ENCODE measurements at regions not wholly inside any gene's neighbourhood (a gene's known extent, or its start where the extent isn't known, plus 50 kb on each side); places are given as distances from the start of the nearest gene placed in this dataset.

- H2AFZ ChIP-seq (ENCODE audit: low read length) = no peak overlapping the region
- 83% methylated on average over 3 of the region's 3 CpGs; no CpG with 5 or more reads in 1 of the 2 experiments for WGBS, 2 experiments (ENCODE audit: extremely low coverage in 1 of 2, insufficient coverage in 1 of 2, insufficient read length in 1 of 2, insufficient replicate concordance in 2 of 2, low coverage in 1 of 2, low lambda C conversion rate in 2 of 2, missing lambda C conversion rate in 1 of 2)
- H3K4me1 ChIP-seq (replicated peaks in 1 of 4; ENCODE audit: control insufficient read depth in 3 of 4, insufficient read depth in 4 of 4, low read length in 3 of 4) = no peaks in the 10 kb centered on the region
- no peak overlapping the region for H3K23ac ChIP-seq (ENCODE audit: insufficient read length)
- no peak overlapping the region for H3K4me2 ChIP-seq (ENCODE audit: insufficient read depth in 1 of 2, low read depth in 2 of 2, low read length in 2 of 2)
- no peak overlapping the region for H2BK120ac ChIP-seq (replicated peaks; ENCODE audit: low read depth, low read length)
- H3K27me3 ChIP-seq (replicated peaks in 1 of 4; ENCODE audit: control insufficient read depth in 3 of 4, extremely low read depth in 1 of 4, insufficient read depth in 3 of 4, low read length in 3 of 4) = no peaks in the 10 kb centered on the region; a peak in 2 of 7 replicates
- H4K8ac ChIP-seq (ENCODE audit: extremely low read depth, insufficient read depth, low read length) = no peak overlapping the region
- H3K9me3 ChIP-seq (ENCODE audit: insufficient read depth in 2 of 2, low read depth in 1 of 2, low read length in 1 of 2) = no peaks in the 10 kb centered on the region
- no peak overlapping the region for H2BK12ac ChIP-seq (ENCODE audit: low read depth, low read length)
- H3K4me3 ChIP-seq (ENCODE audit: extremely low read depth in 1 of 4, insufficient read depth in 2 of 4, low read depth in 3 of 4, low read length in 4 of 4) = no peak overlapping the region
- no peak overlapping the region for H2BK5ac ChIP-seq (ENCODE audit: low read depth, low read length)
- H3K56ac ChIP-seq (replicated peaks; ENCODE audit: insufficient read length, low read depth, low read length) = no peak overlapping the region
- H2AK5ac ChIP-seq (ENCODE audit: low read depth, low read length) = no peak overlapping the region
- no peak for DNase-seq (ENCODE audit: low read depth in 1 of 2, low spot score in 2 of 2)
- TF ChIP-seq RBBP5 (IDR thresholded peaks at IDR 0.05; ENCODE audit: borderline replicate concordance, low read depth, low read length) (no peak), POU5F1 (IDR thresholded peaks at IDR 0.05; ENCODE audit: low read depth, low read length) (no peak), SP4 (IDR thresholded peaks at IDR 0.05; ENCODE audit: low read length) (no peak), GABPA (IDR thresholded peaks at IDR 0.05; ENCODE audit: borderline replicate concordance, insufficient read depth, low read length) (no peak), KDM5A (IDR thresholded peaks at IDR 0.05; ENCODE audit: low read length) (no peak), TAF1 (IDR thresholded peaks at IDR 0.05; ENCODE audit: low read depth, low read length) (no peak), CREB1 (IDR thresholded peaks at IDR 0.05) (no peak), RNF2 (IDR thresholded peaks at IDR 0.05; ENCODE audit: borderline replicate concordance, low read depth, low read length, missing control alignments, poor library complexity, severe bottlenecking) (no peak), SIRT6 (IDR thresholded peaks at IDR 0.05; ENCODE audit: low read length) (no peak), RAD21 (IDR thresholded peaks at IDR 0.05 in 1 of 2, conservative IDR thresholded peaks at IDR 0.05 in 1 of 2; ENCODE audit: low read depth in 2 of 2, low read length in 2 of 2) (no peak), USF2 (IDR thresholded peaks at IDR 0.05; ENCODE audit: low read length) (no peak), KDM4A (IDR thresholded peaks at IDR 0.05; ENCODE audit: low read depth, low read length, severe bottlenecking) (no peak)
- H3K18ac ChIP-seq (ENCODE audit: extremely low read depth, low read length) = no peak overlapping the region
- H3K4ac ChIP-seq (replicated peaks; ENCODE audit: insufficient read length, low read depth, low read length) = no peak overlapping the region
- H3K79me1 ChIP-seq (ENCODE audit: low read depth, low read length) = no peaks in the 10 kb centered on the region
- H4K20me1 ChIP-seq (replicated peaks in 1 of 2; ENCODE audit: control insufficient read depth in 1 of 2, insufficient read depth in 2 of 2, low read length in 2 of 2) = peaks cover 0 to 2% of the 10 kb centered on the region in 2 experiments
- H2BK15ac ChIP-seq (ENCODE audit: low read length) = no peak overlapping the region
- POLR2A ChIA-PET (ENCODE audit: partially characterized antibody) = no interaction called here
- H3K27ac ChIP-seq (ENCODE audit: low read depth, low read length) = no peak overlapping the region
- H3K9ac ChIP-seq (replicated peaks in 1 of 4; ENCODE audit: extremely low read depth in 1 of 4, low read depth in 3 of 4, low read length in 3 of 4) = no peak overlapping the region
- H4K91ac ChIP-seq (replicated peaks; ENCODE audit: insufficient read length, low read length) = no peak overlapping the region
- H3K14ac ChIP-seq (ENCODE audit: insufficient read length) = no peak overlapping the region
- no peak overlapping the region for H4K5ac ChIP-seq (ENCODE audit: insufficient read length, low read depth, low read length)
- peaks cover 2% of the 10 kb centered on the region; the same call in 1 of the 2 replicates for H3K23me2 ChIP-seq (ENCODE audit: low read depth, low read length)
- FAIRE-seq = no peak
- CTCF ChIA-PET (ENCODE audit: partially characterized antibody) = interaction anchor here (2.4 kb wide), 1 partner anchor 25 kb away, joined by 7 read pairs; no protein-coding TSS in a partner anchor
- H2BK20ac ChIP-seq (ENCODE audit: low read length) = no peak overlapping the region
- H3K36me3 ChIP-seq (ENCODE audit: control insufficient read depth in 2 of 4, insufficient read depth in 4 of 4, low read length in 3 of 4) = no peaks in the 10 kb centered on the region
- no peaks in the 10 kb centered on the region for H3K79me2 ChIP-seq (ENCODE audit: control insufficient read depth in 1 of 2, insufficient read depth in 2 of 2, low read length in 2 of 2)
These were observed 141.8 kb downstream of the C7orf25 start for GRCh38 chr7:42770114-42770513.

Measured in H1 (cell line).